Suppressor macrophage treated with lipopolysaccharide for 1 hour (primary cell): ENCODE measurements at regions not wholly inside any gene's neighbourhood (a gene's known extent, or its start where the extent isn't known, plus 50 kb on each side); places are given as distances from the start of the nearest gene placed in this dataset.

Experiments used
- DNase-seq, 3 donors: peaks; one replicate each; pipeline ENCODE4 v3.0.0-alpha.2; 2020 to 2022

DNA sequence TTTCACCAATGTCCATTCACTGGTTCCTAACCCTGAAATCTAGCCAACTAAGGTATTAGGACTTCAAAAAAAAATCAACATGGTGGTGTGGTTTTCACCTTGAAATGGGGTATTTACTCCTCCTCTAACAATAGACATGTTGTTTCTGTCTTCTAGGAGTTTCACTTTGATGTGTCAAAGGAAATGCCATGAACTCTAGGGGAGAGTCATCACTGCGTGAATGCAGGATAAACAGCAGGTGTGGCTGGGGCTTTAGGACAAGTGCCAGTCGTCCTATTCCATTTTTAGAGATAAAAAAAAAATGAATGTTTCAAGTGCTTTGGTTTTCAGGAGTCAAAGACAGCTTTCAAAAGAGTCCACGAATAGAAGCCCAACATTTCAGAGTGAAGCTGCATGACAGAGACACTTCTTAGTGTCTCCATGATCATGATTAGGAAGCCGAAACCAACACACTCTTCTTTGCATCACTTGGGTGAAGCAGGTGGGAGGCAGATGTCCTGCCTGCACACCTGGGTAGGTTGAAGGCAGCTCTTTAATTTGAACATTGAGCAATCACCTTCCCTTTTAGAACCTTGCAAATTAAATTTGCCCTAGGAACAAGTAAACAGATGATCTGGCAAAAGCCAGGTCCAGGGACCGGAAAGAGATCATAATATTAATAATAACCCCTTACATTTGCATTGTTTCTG is 328.5 kb upstream of the PRDM1 start:
- no peak for DNase-seq

GRCh38 chr6:105755885-105756284 is 330.3 kb upstream of the PRDM1 start:
- DNase-seq, result no peak

GRCh38 chr6:105753620-105754211 is 332.4 kb upstream of the PRDM1 start:
- no peak for DNase-seq

GRCh38 chr6:105753207-105753606 is 332.9 kb upstream of the PRDM1 start:
- DNase-seq, result no peak

GRCh38 chr6:105750089-105750488 is 336.0 kb upstream of the PRDM1 start:
- no peak for DNase-seq

- DNase-seq, result peak; percentile 87 to 94 (median 91)
These were observed 337.4 kb upstream of the PRDM1 start for GRCh38 chr6:105748737-105749161.

GRCh38 chr6:105747823-105748405 is 338.2 kb upstream of the PRDM1 start:
- no peak for DNase-seq

- peak in 1 of 3 donors; percentile 55 for DNase-seq
These were observed 339.6 kb upstream of the PRDM1 start for GRCh38 chr6:105746509-105746908.

DNA sequence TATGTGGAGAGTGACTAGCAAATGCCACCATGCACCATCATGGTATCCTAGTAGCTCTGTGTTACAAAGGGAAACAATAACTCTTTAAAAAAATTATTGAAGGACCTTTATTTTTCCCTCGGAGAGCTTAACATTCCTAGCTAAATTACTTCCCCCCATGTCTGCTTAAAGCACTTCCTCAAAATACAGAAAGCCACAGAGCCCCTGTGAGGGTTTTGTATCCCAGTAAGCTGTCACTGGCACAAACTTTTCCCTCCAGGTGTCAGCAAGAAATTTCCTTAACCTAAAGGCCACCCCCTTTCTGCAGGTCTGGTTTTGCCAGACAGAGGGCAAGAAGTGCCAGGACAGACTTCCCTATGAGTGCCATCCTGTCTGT is 340.0 kb upstream of the PRDM1 start:
- DNase-seq, result peak in 2 of 3 donors; percentile 39 to 63

- DNase-seq, result no peak
These were observed 340.5 kb upstream of the PRDM1 start for GRCh38 chr6:105745464-105746129.

- DNase-seq, result no peak
These were observed 341.3 kb upstream of the PRDM1 start for GRCh38 chr6:105744815-105745214.

GRCh38 chr6:105740946-105741645 is 338.2 kb upstream of the PREP start:
- DNase-seq, result no peak

DNA sequence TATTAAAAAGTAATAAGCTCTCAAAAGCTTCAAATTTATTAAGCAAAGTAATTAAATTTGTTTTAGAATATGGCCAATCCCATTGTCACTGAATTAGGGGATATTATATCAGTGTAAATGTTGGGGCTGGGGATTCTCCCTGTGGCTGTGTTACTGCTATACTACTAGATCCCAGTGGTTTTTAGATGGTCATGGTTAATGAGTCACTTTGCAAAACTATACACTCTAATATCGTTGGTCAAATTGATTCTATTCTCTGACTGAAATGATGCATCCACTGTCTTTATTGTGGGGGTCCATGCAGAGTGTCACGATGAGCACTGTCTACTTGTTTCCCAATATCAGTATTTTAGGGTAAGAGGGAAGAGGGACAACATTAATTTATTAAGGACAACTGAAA is 336.9 kb upstream of the PREP start:
- no peak for DNase-seq

DNA sequence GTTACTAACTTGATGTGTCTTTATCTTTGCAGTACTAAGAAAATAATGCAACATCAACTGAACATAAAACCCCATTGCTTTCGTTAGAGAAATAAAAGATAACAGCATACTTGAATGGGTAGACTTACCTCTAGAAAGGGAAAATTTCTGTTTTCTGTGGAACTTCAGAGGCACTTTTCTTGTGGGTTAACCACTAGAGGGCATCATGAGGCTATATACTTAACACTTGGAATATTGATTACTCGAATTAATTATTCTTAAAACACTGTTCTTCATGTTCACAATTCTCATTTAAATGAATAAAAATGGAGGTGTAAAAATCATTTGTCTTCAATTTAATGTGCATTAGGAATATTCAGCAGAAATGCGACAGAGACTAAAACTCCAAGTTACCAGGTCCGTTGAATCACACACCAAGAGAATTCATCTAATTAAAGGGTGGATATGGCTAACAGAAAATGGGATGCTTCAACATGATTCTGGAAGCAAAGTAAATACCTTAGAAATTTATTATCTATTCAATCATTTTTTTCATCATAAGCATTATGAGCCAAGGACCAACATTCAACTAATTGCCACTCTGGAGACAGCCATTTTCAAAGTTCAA is 330.8 kb upstream of the PREP start:
- DNase-seq, result peak; percentile 58 to 82 (median 76)

DNA sequence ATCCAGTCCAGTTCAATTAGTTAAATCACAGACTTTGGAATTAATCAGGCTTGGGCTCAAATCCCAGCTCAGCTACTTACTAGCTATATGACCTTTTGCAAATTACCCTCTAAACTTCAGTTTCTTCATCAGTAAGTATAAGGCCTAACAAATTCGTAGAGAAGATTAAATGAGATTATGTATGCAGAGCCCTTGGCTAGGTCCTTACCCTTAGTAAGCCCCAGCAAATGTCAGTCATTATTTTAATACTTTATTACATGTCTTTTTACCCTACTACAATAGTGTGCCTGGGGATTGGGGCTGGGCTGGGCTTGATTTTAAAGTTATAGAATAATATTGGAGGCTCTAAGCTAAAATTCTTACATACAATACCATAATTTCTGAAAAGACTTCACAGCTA is 326.1 kb upstream of the PREP start:
- DNase-seq, result no peak

DNA sequence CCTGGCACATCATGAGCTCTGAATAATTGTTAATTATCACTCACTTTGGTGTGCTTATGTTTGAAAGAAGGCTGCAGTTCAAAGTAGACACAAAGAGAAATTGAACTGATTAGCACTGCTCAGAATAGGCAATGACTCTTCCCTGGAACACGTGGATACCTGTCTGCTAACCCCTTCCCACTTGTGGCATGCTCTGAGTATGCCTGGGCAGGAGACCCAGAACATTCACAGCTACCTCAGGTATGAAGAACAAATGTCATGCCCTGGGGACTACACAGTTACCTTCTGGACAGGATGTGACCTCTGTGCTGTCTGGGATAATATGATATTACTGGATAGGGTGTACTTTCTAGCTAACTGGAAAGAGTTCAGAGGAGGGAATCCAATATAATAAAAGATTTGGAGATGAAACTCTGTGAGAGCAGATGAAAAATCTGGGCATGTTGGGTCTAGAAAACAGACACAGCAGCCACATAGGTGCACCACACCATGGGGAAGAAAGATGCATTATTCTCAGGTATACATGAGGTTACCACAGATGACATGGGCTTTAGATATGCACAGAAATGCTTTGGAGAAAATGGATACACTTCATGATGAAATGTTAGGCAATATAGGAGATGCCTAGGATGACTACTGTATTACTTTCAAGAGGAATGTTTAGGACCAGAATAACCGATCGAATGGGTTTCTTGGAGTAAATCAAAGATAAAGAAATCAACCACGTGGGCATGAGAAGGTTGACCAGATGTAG is 324.2 kb upstream of the PREP start:
- no peak for DNase-seq

- DNase-seq, result no peak
These were observed 312.0 kb upstream of the PREP start for GRCh38 chr6:105714846-105715245.

- no peak for DNase-seq
These were observed 310.7 kb upstream of the PREP start for GRCh38 chr6:105713474-105714118.

- DNase-seq, result no peak
These were observed 308.3 kb upstream of the PREP start for GRCh38 chr6:105711216-105711615.

DNA sequence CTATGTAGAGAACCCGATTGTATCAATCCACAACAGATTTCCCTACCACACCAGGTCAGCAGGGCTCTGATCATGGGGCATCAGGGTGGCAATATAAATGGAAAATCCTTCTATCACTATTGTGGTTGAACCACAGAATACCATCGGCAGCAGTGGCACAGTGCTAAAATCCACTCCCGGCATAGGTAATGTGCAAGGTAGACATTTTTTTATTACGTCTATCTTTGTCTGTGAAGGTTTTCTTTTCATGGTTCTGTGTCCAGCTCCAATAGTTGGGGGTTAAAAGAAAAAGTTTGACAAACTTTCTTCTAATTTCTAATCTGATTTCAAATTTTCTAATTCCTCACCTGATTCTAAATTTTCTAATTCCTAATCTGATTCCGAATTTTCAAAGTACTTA is 302.7 kb upstream of the PREP start:
- no peak for DNase-seq

DNA sequence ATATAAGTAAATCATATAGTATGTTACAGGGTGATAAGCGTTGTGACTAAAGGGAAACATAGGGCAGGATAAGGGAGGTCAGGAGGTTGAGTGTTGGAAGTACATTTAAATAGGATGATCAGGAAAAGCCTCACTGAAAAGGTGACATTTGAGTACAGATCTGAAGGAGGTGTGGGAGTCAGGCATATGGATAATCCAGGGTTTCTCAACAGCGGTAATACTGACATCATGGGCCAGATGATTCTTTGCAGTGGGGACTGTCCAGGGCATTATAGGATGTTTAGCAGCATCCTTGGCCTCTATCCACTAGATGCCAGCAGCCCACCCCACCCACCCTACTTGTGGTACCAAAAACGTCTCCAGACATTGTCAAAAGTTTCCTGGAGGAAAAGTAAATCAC is 292.6 kb upstream of the PREP start:
- DNase-seq, result peak; percentile 49 to 70 (median 56)
